ENCODE measurements at regions not wholly inside any gene's neighbourhood (a gene's known extent, or its start where the extent isn't known, plus 50 kb on each side); places are given as distances from the start of the nearest gene placed in this dataset.

DNA sequence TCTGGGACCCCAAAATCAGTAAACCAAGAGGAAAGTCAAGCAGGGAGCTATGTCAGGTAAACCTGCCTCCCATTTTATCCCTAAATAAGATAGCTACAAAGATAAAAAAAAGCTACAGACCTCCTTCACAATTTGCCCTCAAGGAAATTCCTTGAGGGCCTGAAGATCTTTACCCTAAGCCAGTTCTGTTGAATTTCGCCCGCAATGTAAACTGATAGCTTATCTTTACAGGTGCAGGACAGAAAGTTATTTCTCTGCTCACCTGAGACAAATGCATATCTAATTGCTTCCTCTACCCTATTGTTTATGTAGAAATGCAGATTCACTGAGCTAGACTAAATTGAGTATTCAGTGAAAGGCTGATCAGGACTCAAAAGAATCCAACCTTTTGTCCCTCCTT is 153.4 kb upstream of the CHRM3 start:
- Histone ChIP-seq H3K9ac (ENCODE audit: low read length) (no peak overlapping the region), H3K27me3 (ENCODE audit: insufficient read depth, low read depth, low read length) (no peaks in the 10 kb centered on the region), H3K79me2 (replicated peaks; ENCODE audit: insufficient read depth, low read length) (no peaks in the 10 kb centered on the region), H4K20me1 (ENCODE audit: insufficient read depth) (no peaks in the 10 kb centered on the region), H3K36me3 (ENCODE audit: insufficient read depth, low read length) (no peaks in the 10 kb centered on the region), H3K9me3 (ENCODE audit: low read length) (no peaks in the 10 kb centered on the region), H3K4me3 (ENCODE audit: low read length) (no peak overlapping the region), H3K27ac (ENCODE audit: low read length) (no peak overlapping the region), H2AFZ (ENCODE audit: low read depth, low read length) (no peak overlapping the region), H3K9me2 (ENCODE audit: insufficient read depth, low read length) (no peaks in the 10 kb centered on the region), H3F3A (ENCODE audit: insufficient read depth, low read length, poor library complexity, severe bottlenecking) (no peaks in the 10 kb centered on the region), H3K4me2 (ENCODE audit: low read length) (no peak overlapping the region)
- TF ChIP-seq SMC3 (conservative IDR thresholded peaks at IDR 0.05; ENCODE audit: poor library complexity) (no peak), EP300 (conservative IDR thresholded peaks at IDR 0.05; ENCODE audit: poor library complexity, severe bottlenecking) (no peak), RAD21 (conservative IDR thresholded peaks at IDR 0.05) (no peak), EZH2 (IDR thresholded peaks at IDR 0.05; ENCODE audit: borderline replicate concordance, insufficient read depth, low read length, poor library complexity, severe bottlenecking) (no peak), TAF1 (IDR thresholded peaks at IDR 0.05; ENCODE audit: low read depth) (no peak), MXI1 (conservative IDR thresholded peaks at IDR 0.05; ENCODE audit: poor library complexity, severe bottlenecking) (no peak)

DNA sequence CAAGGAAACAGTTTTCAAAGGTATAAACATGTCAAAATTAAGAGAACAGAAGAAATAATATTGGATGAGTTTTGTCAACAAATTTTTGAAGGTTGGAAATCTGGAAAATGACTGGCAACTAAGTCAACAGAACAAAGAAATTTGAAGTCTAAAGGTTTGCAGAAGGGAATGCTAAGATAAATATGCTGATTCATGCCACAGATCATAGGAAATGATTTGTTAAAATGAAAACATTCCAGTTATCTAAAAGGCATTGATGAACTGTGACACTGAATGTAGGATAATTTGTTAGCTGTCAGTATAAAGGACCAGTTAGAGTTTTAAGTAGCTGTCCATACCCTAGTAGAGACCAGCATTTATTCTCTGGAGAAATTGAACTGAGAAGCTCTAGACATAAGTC is 157.9 kb upstream of the CHRM3 start:
- Histone ChIP-seq H3K36me3 (ENCODE audit: insufficient read depth, low read length) (no peaks in the 10 kb centered on the region), H3K27ac (ENCODE audit: low read length) (no peak overlapping the region), H3K4me3 (ENCODE audit: low read length) (no peak overlapping the region), H3K9ac (ENCODE audit: low read length) (no peak overlapping the region), H3F3A (ENCODE audit: insufficient read depth, low read length, poor library complexity, severe bottlenecking) (no peaks in the 10 kb centered on the region), H3K9me3 (ENCODE audit: low read length) (peaks cover 12% of the 10 kb centered on the region), H3K79me2 (replicated peaks; ENCODE audit: insufficient read depth, low read length) (no peaks in the 10 kb centered on the region), H3K27me3 (ENCODE audit: insufficient read depth, low read depth, low read length) (no peaks in the 10 kb centered on the region), H4K20me1 (ENCODE audit: insufficient read depth) (no peaks in the 10 kb centered on the region), H3K4me2 (ENCODE audit: low read length) (no peak overlapping the region), H2AFZ (ENCODE audit: low read depth, low read length) (no peak overlapping the region), H3K9me2 (ENCODE audit: insufficient read depth, low read length) (no peaks in the 10 kb centered on the region)
- TF ChIP-seq, protein P1, sequence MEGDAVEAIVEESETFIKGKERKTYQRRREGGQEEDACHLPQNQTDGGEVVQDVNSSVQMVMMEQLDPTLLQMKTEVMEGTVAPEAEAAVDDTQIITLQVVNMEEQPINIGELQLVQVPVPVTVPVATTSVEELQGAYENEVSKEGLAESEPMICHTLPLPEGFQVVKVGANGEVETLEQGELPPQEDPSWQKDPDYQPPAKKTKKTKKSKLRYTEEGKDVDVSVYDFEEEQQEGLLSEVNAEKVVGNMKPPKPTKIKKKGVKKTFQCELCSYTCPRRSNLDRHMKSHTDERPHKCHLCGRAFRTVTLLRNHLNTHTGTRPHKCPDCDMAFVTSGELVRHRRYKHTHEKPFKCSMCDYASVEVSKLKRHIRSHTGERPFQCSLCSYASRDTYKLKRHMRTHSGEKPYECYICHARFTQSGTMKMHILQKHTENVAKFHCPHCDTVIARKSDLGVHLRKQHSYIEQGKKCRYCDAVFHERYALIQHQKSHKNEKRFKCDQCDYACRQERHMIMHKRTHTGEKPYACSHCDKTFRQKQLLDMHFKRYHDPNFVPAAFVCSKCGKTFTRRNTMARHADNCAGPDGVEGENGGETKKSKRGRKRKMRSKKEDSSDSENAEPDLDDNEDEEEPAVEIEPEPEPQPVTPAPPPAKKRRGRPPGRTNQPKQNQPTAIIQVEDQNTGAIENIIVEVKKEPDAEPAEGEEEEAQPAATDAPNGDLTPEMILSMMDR (IDR thresholded peaks at IDR 0.05; ENCODE audit: poor library complexity, severe bottlenecking): no peak
- TF ChIP-seq, protein P2, sequence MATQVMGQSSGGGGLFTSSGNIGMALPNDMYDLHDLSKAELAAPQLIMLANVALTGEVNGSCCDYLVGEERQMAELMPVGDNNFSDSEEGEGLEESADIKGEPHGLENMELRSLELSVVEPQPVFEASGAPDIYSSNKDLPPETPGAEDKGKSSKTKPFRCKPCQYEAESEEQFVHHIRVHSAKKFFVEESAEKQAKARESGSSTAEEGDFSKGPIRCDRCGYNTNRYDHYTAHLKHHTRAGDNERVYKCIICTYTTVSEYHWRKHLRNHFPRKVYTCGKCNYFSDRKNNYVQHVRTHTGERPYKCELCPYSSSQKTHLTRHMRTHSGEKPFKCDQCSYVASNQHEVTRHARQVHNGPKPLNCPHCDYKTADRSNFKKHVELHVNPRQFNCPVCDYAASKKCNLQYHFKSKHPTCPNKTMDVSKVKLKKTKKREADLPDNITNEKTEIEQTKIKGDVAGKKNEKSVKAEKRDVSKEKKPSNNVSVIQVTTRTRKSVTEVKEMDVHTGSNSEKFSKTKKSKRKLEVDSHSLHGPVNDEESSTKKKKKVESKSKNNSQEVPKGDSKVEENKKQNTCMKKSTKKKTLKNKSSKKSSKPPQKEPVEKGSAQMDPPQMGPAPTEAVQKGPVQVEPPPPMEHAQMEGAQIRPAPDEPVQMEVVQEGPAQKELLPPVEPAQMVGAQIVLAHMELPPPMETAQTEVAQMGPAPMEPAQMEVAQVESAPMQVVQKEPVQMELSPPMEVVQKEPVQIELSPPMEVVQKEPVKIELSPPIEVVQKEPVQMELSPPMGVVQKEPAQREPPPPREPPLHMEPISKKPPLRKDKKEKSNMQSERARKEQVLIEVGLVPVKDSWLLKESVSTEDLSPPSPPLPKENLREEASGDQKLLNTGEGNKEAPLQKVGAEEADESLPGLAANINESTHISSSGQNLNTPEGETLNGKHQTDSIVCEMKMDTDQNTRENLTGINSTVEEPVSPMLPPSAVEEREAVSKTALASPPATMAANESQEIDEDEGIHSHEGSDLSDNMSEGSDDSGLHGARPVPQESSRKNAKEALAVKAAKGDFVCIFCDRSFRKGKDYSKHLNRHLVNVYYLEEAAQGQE (IDR thresholded peaks at IDR 0.05; ENCODE audit: borderline replicate concordance): no peak
- TF ChIP-seq EZH2 (IDR thresholded peaks at IDR 0.05; ENCODE audit: borderline replicate concordance, insufficient read depth, low read length, poor library complexity, severe bottlenecking) (no peak), EP300 (conservative IDR thresholded peaks at IDR 0.05; ENCODE audit: poor library complexity, severe bottlenecking) (no peak), SMC3 (conservative IDR thresholded peaks at IDR 0.05; ENCODE audit: poor library complexity) (no peak), MXI1 (conservative IDR thresholded peaks at IDR 0.05; ENCODE audit: poor library complexity, severe bottlenecking) (no peak), POLR2AphosphoS5 (IDR thresholded peaks at IDR 0.05) (no peak), TAF1 (IDR thresholded peaks at IDR 0.05; ENCODE audit: low read depth) (no peak), RAD21 (conservative IDR thresholded peaks at IDR 0.05) (no peak)

Data from neural cell (in vitro differentiated cells).